GM23338 (cell line): ENCODE measurements at regions not wholly inside any gene's neighbourhood (a gene's known extent, or its start where the extent isn't known, plus 50 kb on each side); places are given as distances from the start of the nearest gene placed in this dataset.

ENCODE experiments used
- ATAC-seq: fragments of 200-7000 bp; cut with Tn5 transposase; 3 replicates; pipeline ENCODE4 v1.9.1; 2020
- DNase-seq: peaks from one replicate; pipeline ENCODE4 v3.0.0-alpha.2; 2015; ENCODE audit warnings: low spot score
- H2AFZ ChIP-seq: fragments of 200-600 bp; sonication (generic); 2 replicates; pipeline ENCODE4 v1.8.0; 2016; ENCODE audit warnings: antibody characterized with exemption, mild to moderate bottlenecking, moderate library complexity
- H3F3A ChIP-seq: fragments of 200-600 bp; sonication (generic); replicated peaks from 2 replicates; pipeline ENCODE4 v1.8.0; 2017; ENCODE audit warnings: antibody characterized with exemption, mixed run types, low read depth
- H3K27ac ChIP-seq: fragments of 200-600 bp; sonication (generic); 2 replicates; pipeline ENCODE4 v1.6.1; 2016; ENCODE audit warnings: low read depth
- H3K27me3 ChIP-seq: fragments of 200-600 bp; sonication (generic); 2 replicates; pipeline ENCODE4 v1.8.0; 2016; ENCODE audit warnings: mild to moderate bottlenecking, mixed run types, moderate library complexity; ENCODE audit not compliant: insufficient read depth
- H3K36me3 ChIP-seq: fragments of 200-600 bp; sonication (generic); 2 replicates; pipeline ENCODE4 v1.8.0; 2016; ENCODE audit warnings: mild to moderate bottlenecking; ENCODE audit not compliant: insufficient read depth
- H3K4me1 ChIP-seq: fragments of 200-600 bp; sonication (generic); 2 replicates; pipeline ENCODE4 v1.8.0; 2016; ENCODE audit warnings: mild to moderate bottlenecking, moderate library complexity; ENCODE audit not compliant: insufficient read depth
- H3K4me2 ChIP-seq: fragments of 200-600 bp; sonication (generic); 2 replicates; pipeline ENCODE4 v1.7.1; 2017; ENCODE audit warnings: mixed run types
- H3K4me3 ChIP-seq: fragments of 200-600 bp; sonication (generic); 2 replicates; pipeline ENCODE4 v1.6.1; 2016; ENCODE audit warnings: mixed run types
- H3K79me2 ChIP-seq: fragments of 200-600 bp; sonication (generic); replicated peaks from 2 replicates; pipeline ENCODE4 v1.8.0; 2017; ENCODE audit warnings: mild to moderate bottlenecking; ENCODE audit not compliant: insufficient read depth
- H3K9me2 ChIP-seq: fragments of 200-600 bp; sonication (generic); 2 replicates; pipeline ENCODE4 v1.8.0; 2017; ENCODE audit not compliant: insufficient read depth
- H4K20me1 ChIP-seq: fragments of 200-600 bp; sonication (generic); replicated peaks from 2 replicates; pipeline ENCODE4 v1.8.0; 2017; ENCODE audit warnings: mild to moderate bottlenecking; ENCODE audit not compliant: insufficient read depth
- H3K27ac Mint-ChIP-seq: 2 replicates; pipeline ENCODE4 v1.8.0; 2020; ENCODE audit warnings: inconsistent platforms, mild to moderate bottlenecking, moderate library complexity, mixed read lengths
- H3K27me3 Mint-ChIP-seq: 3 replicates; pipeline ENCODE4 v1.8.0; 2022; ENCODE audit warnings: low read depth, mild to moderate bottlenecking, moderate library complexity, mixed read lengths, inconsistent platforms; ENCODE audit not compliant: insufficient read depth, poor library complexity
- H3K36me3 Mint-ChIP-seq: 3 replicates; pipeline ENCODE4 v1.8.0; 2021; ENCODE audit warnings: low read depth, mild to moderate bottlenecking, inconsistent platforms, moderate library complexity, mixed read lengths
- H3K4me1 Mint-ChIP-seq: 3 replicates; pipeline ENCODE4 v1.8.0; 2020; ENCODE audit warnings: mild to moderate bottlenecking, inconsistent platforms, mixed read lengths
- H3K4me3 Mint-ChIP-seq: 3 replicates; pipeline ENCODE4 v1.8.0; 2021; ENCODE audit warnings: moderate library complexity, mild to moderate bottlenecking, inconsistent platforms, mixed read lengths
- H3K9me3 Mint-ChIP-seq: 3 replicates; pipeline ENCODE4 v1.8.0; 2020; ENCODE audit warnings: moderate library complexity, mild to moderate bottlenecking, inconsistent platforms, mixed read lengths
- CREB1 ChIP-seq: fragments of 250-450 bp; sonication (Bioruptor Pico); IDR thresholded peaks from 2 replicates; pipeline ENCODE4 v1.5.0; 2020; ENCODE audit warnings: low read depth, mild to moderate bottlenecking, moderate library complexity
- EZH2 ChIP-seq: fragments of 200-600 bp; sonication (generic); IDR thresholded peaks from one replicate; pipeline ENCODE4 v1.8.0; 2017; ENCODE audit warnings: antibody characterized with exemption, mild to moderate bottlenecking, low read depth; ENCODE audit not compliant: unreplicated experiment
- EZH2phosphoT487 ChIP-seq: fragments of 200-600 bp; sonication (generic); IDR thresholded peaks from one replicate; pipeline ENCODE4 v1.8.1; 2018; ENCODE audit warnings: antibody characterized with exemption; ENCODE audit not compliant: unreplicated experiment
- NANOG ChIP-seq: IDR thresholded peaks from 2 replicates; pipeline ENCODE4 v1.6.1; 2016; ENCODE audit warnings: antibody characterized with exemption, borderline replicate concordance
- STAT1 ChIP-seq: IDR thresholded peaks from one replicate; pipeline ENCODE4 v1.6.1; 2016; ENCODE audit warnings: antibody characterized with exemption; ENCODE audit not compliant: unreplicated experiment
- ZNF114 ChIP-seq: fragments of 250-450 bp; sonication (Bioruptor Pico); IDR thresholded peaks from 2 replicates; pipeline ENCODE4 v1.5.0; 2020; ENCODE audit warnings: mild to moderate bottlenecking, moderate library complexity
- ZNF331 ChIP-seq: fragments of 250-450 bp; sonication (Bioruptor Pico); IDR thresholded peaks from 2 replicates; pipeline ENCODE4 v1.5.0; 2020; ENCODE audit warnings: low read depth, mild to moderate bottlenecking, moderate library complexity
- TF ChIP-seq, protein P1 (sequence below): IDR thresholded peaks from one replicate; pipeline ENCODE4 v1.6.1; 2018; ENCODE audit warnings: antibody characterized with exemption; ENCODE audit not compliant: unreplicated experiment
- TF ChIP-seq, protein P2 (sequence below): IDR thresholded peaks from 2 replicates; pipeline ENCODE4 v1.6.1; 2016; ENCODE audit warnings: antibody characterized with exemption
- TF ChIP-seq, protein P3 (sequence below): fragments of 250-450 bp; sonication (Bioruptor Pico); IDR thresholded peaks from 2 replicates; pipeline ENCODE4 v1.5.0; 2020; ENCODE audit warnings: mild to moderate bottlenecking, moderate library complexity

DNA sequence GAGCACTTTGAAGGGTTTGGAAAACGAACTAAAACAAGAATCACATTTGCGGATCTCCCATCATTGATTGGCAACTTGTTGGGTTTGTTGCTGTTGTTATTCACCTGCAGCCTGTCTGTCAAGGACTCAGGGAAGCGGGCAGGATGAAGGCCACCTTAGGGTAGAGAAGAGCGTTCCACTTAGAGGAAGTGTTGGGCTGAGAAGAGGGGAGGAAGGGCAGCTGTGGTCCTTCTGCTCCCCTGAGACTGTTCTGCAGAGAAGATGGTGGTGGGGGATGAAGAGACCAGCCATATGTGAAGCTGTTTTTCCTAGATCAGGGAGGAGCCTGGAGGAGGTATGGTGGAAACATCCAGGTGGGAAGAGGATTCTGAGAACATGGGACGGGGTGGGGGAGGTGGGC, 70.6 kb upstream of the CPEB4 start (continued):
- TF ChIP-seq CREB1 (CRISPR knock-in tag), result no peak
- no peak for TF ChIP-seq STAT1
- TF ChIP-seq, protein P1, sequence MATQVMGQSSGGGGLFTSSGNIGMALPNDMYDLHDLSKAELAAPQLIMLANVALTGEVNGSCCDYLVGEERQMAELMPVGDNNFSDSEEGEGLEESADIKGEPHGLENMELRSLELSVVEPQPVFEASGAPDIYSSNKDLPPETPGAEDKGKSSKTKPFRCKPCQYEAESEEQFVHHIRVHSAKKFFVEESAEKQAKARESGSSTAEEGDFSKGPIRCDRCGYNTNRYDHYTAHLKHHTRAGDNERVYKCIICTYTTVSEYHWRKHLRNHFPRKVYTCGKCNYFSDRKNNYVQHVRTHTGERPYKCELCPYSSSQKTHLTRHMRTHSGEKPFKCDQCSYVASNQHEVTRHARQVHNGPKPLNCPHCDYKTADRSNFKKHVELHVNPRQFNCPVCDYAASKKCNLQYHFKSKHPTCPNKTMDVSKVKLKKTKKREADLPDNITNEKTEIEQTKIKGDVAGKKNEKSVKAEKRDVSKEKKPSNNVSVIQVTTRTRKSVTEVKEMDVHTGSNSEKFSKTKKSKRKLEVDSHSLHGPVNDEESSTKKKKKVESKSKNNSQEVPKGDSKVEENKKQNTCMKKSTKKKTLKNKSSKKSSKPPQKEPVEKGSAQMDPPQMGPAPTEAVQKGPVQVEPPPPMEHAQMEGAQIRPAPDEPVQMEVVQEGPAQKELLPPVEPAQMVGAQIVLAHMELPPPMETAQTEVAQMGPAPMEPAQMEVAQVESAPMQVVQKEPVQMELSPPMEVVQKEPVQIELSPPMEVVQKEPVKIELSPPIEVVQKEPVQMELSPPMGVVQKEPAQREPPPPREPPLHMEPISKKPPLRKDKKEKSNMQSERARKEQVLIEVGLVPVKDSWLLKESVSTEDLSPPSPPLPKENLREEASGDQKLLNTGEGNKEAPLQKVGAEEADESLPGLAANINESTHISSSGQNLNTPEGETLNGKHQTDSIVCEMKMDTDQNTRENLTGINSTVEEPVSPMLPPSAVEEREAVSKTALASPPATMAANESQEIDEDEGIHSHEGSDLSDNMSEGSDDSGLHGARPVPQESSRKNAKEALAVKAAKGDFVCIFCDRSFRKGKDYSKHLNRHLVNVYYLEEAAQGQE, result no peak
- TF ChIP-seq, protein P2, sequence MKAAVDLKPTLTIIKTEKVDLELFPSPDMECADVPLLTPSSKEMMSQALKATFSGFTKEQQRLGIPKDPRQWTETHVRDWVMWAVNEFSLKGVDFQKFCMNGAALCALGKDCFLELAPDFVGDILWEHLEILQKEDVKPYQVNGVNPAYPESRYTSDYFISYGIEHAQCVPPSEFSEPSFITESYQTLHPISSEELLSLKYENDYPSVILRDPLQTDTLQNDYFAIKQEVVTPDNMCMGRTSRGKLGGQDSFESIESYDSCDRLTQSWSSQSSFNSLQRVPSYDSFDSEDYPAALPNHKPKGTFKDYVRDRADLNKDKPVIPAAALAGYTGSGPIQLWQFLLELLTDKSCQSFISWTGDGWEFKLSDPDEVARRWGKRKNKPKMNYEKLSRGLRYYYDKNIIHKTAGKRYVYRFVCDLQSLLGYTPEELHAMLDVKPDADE, result no peak

DNA sequence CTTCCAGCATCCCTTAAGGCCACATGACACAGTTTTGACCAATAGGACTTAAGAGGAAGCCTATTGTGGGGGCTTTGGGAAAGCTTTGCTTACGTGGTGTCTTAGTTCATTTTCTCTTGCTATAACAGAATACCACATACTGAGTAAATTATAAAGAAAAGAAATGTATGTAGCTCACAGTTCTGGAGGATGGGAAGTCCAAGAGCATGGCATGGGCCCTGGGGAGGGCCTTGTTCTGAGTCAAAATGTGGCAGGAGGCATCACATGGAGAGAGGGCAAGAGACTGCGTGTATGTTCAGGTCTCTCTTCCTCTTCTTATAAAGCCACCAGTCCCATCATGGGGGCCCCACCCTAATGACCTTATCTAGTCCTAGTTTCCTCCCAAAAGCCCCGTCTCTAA, 68.6 kb upstream of the CPEB4 start:
- H3K27ac Mint-ChIP-seq, result no peak overlapping the region
- H3K9me2 ChIP-seq, result 0 out of 2 replicates have a peak, but pooled peaks cover 4% of the 10 kb centered on the region
- peaks cover 11% of the 10 kb centered on the region; the same call in 1 of the 3 replicates for H3K9me3 Mint-ChIP-seq
- DNase-seq (no peak), ATAC-seq (no peak)
- H3K27me3 ChIP-seq, result no peaks in the 10 kb centered on the region
- no peak overlapping the region for H3K4me3 ChIP-seq
- H3K4me1 Mint-ChIP-seq, result peaks cover 20% of the 10 kb centered on the region
- H3K4me1 ChIP-seq, result peaks cover 12% of the 10 kb centered on the region
- no peaks in the 10 kb centered on the region for H3F3A ChIP-seq
- peaks cover 5% of the 10 kb centered on the region; the same call in 1 of the 2 replicates for H3K36me3 ChIP-seq
- peak overlapping the region; percentile 18; the same call in 1 of the 2 replicates for H2AFZ ChIP-seq
- no peaks in the 10 kb centered on the region for H4K20me1 ChIP-seq
- H3K27ac ChIP-seq, result no peak overlapping the region
- H3K79me2 ChIP-seq, result no peaks in the 10 kb centered on the region
- peaks cover 7% of the 10 kb centered on the region for H3K27me3 Mint-ChIP-seq
- H3K36me3 Mint-ChIP-seq, result no peaks in the 10 kb centered on the region
- H3K4me2 ChIP-seq, result no peak overlapping the region
- H3K4me3 Mint-ChIP-seq, result no peak overlapping the region
- no peak for TF ChIP-seq CREB1 (CRISPR knock-in tag)
- no peak for TF ChIP-seq ZNF331 (CRISPR knock-in tag)
- TF ChIP-seq EZH2, result no peak
- no peak for TF ChIP-seq NANOG
- no peak for TF ChIP-seq EZH2phosphoT487
- TF ChIP-seq, protein P1, result no peak
- TF ChIP-seq, protein P3, sequence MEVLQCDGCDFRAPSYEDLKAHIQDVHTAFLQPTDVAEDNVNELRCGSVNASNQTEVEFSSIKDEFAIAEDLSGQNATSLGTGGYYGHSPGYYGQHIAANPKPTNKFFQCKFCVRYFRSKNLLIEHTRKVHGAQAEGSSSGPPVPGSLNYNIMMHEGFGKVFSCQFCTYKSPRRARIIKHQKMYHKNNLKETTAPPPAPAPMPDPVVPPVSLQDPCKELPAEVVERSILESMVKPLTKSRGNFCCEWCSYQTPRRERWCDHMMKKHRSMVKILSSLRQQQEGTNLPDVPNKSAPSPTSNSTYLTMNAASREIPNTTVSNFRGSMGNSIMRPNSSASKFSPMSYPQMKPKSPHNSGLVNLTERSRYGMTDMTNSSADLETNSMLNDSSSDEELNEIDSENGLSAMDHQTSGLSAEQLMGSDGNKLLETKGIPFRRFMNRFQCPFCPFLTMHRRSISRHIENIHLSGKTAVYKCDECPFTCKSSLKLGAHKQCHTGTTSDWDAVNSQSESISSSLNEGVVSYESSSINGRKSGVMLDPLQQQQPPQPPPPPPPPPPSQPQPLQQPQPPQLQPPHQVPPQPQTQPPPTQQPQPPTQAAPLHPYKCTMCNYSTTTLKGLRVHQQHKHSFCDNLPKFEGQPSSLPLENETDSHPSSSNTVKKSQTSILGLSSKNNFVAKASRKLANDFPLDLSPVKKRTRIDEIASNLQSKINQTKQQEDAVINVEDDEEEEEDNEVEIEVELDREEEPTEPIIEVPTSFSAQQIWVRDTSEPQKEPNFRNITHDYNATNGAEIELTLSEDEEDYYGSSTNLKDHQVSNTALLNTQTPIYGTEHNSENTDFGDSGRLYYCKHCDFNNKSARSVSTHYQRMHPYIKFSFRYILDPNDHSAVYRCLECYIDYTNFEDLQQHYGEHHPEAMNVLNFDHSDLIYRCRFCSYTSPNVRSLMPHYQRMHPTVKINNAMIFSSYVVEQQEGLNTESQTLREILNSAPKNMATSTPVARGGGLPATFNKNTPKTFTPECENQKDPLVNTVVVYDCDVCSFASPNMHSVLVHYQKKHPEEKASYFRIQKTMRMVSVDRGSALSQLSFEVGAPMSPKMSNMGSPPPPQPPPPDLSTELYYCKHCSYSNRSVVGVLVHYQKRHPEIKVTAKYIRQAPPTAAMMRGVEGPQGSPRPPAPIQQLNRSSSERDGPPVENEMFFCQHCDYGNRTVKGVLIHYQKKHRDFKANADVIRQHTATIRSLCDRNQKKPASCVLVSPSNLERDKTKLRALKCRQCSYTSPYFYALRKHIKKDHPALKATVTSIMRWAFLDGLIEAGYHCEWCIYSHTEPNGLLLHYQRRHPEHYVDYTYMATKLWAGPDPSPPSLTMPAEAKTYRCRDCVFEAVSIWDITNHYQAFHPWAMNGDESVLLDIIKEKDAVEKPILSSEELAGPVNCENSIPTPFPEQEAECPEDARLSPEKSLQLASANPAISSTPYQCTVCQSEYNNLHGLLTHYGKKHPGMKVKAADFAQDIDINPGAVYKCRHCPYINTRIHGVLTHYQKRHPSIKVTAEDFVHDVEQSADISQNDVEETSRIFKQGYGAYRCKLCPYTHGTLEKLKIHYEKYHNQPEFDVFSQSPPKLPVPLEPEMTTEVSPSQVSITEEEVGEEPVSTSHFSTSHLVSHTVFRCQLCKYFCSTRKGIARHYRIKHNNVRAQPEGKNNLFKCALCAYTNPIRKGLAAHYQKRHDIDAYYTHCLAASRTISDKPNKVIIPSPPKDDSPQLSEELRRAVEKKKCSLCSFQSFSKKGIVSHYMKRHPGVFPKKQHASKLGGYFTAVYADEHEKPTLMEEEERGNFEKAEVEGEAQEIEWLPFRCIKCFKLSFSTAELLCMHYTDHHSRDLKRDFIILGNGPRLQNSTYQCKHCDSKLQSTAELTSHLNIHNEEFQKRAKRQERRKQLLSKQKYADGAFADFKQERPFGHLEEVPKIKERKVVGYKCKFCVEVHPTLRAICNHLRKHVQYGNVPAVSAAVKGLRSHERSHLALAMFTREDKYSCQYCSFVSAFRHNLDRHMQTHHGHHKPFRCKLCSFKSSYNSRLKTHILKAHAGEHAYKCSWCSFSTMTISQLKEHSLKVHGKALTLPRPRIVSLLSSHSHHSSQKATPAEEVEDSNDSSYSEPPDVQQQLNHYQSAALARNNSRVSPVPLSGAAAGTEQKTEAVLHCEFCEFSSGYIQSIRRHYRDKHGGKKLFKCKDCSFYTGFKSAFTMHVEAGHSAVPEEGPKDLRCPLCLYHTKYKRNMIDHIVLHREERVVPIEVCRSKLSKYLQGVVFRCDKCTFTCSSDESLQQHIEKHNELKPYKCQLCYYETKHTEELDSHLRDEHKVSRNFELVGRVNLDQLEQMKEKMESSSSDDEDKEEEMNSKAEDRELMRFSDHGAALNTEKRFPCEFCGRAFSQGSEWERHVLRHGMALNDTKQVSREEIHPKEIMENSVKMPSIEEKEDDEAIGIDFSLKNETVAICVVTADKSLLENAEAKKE (CRISPR knock-in tag), result no peak
- TF ChIP-seq ZNF114, result no peak
- no peak for TF ChIP-seq STAT1
